ENCODE measurements at regions not wholly inside any gene's neighbourhood (a gene's known extent, or its start where the extent isn't known, plus 50 kb on each side); places are given as distances from the start of the nearest gene placed in this dataset.

DNA sequence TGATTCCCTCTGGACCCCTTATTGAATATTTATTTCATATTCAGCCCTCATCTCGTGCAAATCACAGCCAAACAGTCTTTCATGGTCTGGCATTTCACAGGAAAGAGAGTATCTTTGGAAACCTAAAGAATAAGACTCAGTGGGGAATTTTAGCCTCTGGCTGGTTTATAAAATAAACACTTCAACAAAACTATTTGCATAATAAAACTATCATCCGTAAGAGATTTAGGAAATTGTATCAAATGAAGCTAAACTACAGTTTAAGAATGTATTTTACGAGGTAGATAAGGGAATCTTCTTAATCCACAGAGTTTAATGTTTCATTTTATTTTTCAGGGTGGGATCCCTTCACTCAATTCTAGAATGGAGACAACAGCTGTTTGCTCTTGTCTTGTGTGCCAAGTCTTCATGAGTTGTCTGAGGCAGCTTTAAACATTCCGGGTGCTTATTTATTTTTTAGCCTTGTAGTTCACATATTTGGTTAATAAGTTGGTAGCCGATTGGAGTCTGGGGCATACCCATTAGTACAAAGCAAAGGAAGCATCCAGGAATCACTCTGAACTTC, 634.4 kb upstream of the KLF12 start:
- H3K27me3 ChIP-seq (ENCODE audit: insufficient read depth): no peaks in the 10 kb centered on the region
- H3K4me3 ChIP-seq: no peak overlapping the region
- Mint-ChIP-seq H3K9me3 (no peaks in the 10 kb centered on the region), H3K4me3 (no peak overlapping the region), H3K36me3 (ENCODE audit: low read depth) (no peaks in the 10 kb centered on the region), H3K27me3 (ENCODE audit: insufficient read depth, low read depth, poor library complexity) (peaks cover 2% of the 10 kb centered on the region), H3K4me1 (peaks cover 1% of the 10 kb centered on the region), H3K27ac (no peak overlapping the region)
- H3K4me2 ChIP-seq: no peak overlapping the region
- no peaks in the 10 kb centered on the region for H3K9me2 ChIP-seq (ENCODE audit: insufficient read depth)
- ATAC-seq: no peak
- H3K79me2 ChIP-seq (replicated peaks; ENCODE audit: insufficient read depth): no peaks in the 10 kb centered on the region
- no peak for TF ChIP-seq STAT1 (IDR thresholded peaks at IDR 0.05; ENCODE audit: unreplicated experiment)
- no peaks in the 10 kb centered on the region for H4K20me1 ChIP-seq (replicated peaks; ENCODE audit: insufficient read depth)
- no peak overlapping the region for H2AFZ ChIP-seq
- DNase-seq (ENCODE audit: low spot score): no peak
- H3K27ac ChIP-seq (ENCODE audit: low read depth): no peak overlapping the region
- peaks cover 1% of the 10 kb centered on the region; the same call in 1 of the 2 replicates for H3K4me1 ChIP-seq (ENCODE audit: insufficient read depth)
- no peaks in the 10 kb centered on the region for H3F3A ChIP-seq (replicated peaks; ENCODE audit: low read depth)
- H3K36me3 ChIP-seq (ENCODE audit: insufficient read depth): no peaks in the 10 kb centered on the region

DNA sequence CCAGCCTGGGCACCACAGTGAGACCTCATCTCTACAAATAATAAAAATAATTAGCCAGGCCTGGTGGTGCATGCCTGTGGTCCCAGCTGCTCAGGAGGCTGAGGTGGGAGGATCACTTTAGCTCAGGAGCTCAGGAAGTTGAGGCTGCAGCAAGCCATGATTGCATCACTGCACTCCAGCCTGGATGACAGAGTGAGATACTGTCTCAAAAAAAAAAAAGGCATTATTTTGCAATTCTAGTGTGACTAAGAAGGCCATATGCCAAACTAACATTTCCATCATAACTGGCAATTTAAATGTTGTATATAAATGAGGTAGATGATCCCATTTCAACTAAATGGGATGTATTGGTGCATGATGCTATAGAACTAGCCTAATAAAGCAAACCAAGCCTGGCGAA, 632.8 kb upstream of the KLF12 start:
- H2AFZ ChIP-seq: no peak overlapping the region
- DNase-seq (ENCODE audit: low spot score) (no peak), ATAC-seq (no peak)
- no peak overlapping the region for H3K27ac Mint-ChIP-seq
- no peaks in the 10 kb centered on the region for H3K79me2 ChIP-seq (replicated peaks; ENCODE audit: insufficient read depth)
- H3K27me3 Mint-ChIP-seq (ENCODE audit: insufficient read depth, low read depth, poor library complexity): no peaks in the 10 kb centered on the region
- peaks cover 2% of the 10 kb centered on the region; the same call in 1 of the 2 replicates for H3K4me1 ChIP-seq (ENCODE audit: insufficient read depth)
- H3K36me3 ChIP-seq (ENCODE audit: insufficient read depth): no peaks in the 10 kb centered on the region
- no peaks in the 10 kb centered on the region for H4K20me1 ChIP-seq (replicated peaks; ENCODE audit: insufficient read depth)
- no peaks in the 10 kb centered on the region for H3K36me3 Mint-ChIP-seq (ENCODE audit: low read depth)
- H3K4me2 ChIP-seq: no peak overlapping the region
- H3F3A ChIP-seq (replicated peaks; ENCODE audit: low read depth): no peaks in the 10 kb centered on the region
- H3K9me3 Mint-ChIP-seq: no peaks in the 10 kb centered on the region
- peaks cover 2% of the 10 kb centered on the region; the same call in 2 of the 3 replicates for H3K4me1 Mint-ChIP-seq
- H3K27me3 ChIP-seq (ENCODE audit: insufficient read depth): no peaks in the 10 kb centered on the region
- no peak overlapping the region for H3K4me3 Mint-ChIP-seq
- H3K27ac ChIP-seq (ENCODE audit: low read depth): no peak overlapping the region
- no peaks in the 10 kb centered on the region for H3K9me2 ChIP-seq (ENCODE audit: insufficient read depth)
- no peak overlapping the region for H3K4me3 ChIP-seq
- no peak for TF ChIP-seq EZH2phosphoT487 (IDR thresholded peaks at IDR 0.05; ENCODE audit: unreplicated experiment)
- TF ChIP-seq, protein P1, sequence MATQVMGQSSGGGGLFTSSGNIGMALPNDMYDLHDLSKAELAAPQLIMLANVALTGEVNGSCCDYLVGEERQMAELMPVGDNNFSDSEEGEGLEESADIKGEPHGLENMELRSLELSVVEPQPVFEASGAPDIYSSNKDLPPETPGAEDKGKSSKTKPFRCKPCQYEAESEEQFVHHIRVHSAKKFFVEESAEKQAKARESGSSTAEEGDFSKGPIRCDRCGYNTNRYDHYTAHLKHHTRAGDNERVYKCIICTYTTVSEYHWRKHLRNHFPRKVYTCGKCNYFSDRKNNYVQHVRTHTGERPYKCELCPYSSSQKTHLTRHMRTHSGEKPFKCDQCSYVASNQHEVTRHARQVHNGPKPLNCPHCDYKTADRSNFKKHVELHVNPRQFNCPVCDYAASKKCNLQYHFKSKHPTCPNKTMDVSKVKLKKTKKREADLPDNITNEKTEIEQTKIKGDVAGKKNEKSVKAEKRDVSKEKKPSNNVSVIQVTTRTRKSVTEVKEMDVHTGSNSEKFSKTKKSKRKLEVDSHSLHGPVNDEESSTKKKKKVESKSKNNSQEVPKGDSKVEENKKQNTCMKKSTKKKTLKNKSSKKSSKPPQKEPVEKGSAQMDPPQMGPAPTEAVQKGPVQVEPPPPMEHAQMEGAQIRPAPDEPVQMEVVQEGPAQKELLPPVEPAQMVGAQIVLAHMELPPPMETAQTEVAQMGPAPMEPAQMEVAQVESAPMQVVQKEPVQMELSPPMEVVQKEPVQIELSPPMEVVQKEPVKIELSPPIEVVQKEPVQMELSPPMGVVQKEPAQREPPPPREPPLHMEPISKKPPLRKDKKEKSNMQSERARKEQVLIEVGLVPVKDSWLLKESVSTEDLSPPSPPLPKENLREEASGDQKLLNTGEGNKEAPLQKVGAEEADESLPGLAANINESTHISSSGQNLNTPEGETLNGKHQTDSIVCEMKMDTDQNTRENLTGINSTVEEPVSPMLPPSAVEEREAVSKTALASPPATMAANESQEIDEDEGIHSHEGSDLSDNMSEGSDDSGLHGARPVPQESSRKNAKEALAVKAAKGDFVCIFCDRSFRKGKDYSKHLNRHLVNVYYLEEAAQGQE (IDR thresholded peaks at IDR 0.05; ENCODE audit: unreplicated experiment): no peak
- TF ChIP-seq, protein P2, sequence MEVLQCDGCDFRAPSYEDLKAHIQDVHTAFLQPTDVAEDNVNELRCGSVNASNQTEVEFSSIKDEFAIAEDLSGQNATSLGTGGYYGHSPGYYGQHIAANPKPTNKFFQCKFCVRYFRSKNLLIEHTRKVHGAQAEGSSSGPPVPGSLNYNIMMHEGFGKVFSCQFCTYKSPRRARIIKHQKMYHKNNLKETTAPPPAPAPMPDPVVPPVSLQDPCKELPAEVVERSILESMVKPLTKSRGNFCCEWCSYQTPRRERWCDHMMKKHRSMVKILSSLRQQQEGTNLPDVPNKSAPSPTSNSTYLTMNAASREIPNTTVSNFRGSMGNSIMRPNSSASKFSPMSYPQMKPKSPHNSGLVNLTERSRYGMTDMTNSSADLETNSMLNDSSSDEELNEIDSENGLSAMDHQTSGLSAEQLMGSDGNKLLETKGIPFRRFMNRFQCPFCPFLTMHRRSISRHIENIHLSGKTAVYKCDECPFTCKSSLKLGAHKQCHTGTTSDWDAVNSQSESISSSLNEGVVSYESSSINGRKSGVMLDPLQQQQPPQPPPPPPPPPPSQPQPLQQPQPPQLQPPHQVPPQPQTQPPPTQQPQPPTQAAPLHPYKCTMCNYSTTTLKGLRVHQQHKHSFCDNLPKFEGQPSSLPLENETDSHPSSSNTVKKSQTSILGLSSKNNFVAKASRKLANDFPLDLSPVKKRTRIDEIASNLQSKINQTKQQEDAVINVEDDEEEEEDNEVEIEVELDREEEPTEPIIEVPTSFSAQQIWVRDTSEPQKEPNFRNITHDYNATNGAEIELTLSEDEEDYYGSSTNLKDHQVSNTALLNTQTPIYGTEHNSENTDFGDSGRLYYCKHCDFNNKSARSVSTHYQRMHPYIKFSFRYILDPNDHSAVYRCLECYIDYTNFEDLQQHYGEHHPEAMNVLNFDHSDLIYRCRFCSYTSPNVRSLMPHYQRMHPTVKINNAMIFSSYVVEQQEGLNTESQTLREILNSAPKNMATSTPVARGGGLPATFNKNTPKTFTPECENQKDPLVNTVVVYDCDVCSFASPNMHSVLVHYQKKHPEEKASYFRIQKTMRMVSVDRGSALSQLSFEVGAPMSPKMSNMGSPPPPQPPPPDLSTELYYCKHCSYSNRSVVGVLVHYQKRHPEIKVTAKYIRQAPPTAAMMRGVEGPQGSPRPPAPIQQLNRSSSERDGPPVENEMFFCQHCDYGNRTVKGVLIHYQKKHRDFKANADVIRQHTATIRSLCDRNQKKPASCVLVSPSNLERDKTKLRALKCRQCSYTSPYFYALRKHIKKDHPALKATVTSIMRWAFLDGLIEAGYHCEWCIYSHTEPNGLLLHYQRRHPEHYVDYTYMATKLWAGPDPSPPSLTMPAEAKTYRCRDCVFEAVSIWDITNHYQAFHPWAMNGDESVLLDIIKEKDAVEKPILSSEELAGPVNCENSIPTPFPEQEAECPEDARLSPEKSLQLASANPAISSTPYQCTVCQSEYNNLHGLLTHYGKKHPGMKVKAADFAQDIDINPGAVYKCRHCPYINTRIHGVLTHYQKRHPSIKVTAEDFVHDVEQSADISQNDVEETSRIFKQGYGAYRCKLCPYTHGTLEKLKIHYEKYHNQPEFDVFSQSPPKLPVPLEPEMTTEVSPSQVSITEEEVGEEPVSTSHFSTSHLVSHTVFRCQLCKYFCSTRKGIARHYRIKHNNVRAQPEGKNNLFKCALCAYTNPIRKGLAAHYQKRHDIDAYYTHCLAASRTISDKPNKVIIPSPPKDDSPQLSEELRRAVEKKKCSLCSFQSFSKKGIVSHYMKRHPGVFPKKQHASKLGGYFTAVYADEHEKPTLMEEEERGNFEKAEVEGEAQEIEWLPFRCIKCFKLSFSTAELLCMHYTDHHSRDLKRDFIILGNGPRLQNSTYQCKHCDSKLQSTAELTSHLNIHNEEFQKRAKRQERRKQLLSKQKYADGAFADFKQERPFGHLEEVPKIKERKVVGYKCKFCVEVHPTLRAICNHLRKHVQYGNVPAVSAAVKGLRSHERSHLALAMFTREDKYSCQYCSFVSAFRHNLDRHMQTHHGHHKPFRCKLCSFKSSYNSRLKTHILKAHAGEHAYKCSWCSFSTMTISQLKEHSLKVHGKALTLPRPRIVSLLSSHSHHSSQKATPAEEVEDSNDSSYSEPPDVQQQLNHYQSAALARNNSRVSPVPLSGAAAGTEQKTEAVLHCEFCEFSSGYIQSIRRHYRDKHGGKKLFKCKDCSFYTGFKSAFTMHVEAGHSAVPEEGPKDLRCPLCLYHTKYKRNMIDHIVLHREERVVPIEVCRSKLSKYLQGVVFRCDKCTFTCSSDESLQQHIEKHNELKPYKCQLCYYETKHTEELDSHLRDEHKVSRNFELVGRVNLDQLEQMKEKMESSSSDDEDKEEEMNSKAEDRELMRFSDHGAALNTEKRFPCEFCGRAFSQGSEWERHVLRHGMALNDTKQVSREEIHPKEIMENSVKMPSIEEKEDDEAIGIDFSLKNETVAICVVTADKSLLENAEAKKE (CRISPR knock-in tag; IDR thresholded peaks at IDR 0.05): no peak
- no peak for TF ChIP-seq ZNF114 (CRISPR knock-in tag; IDR thresholded peaks at IDR 0.05)
- TF ChIP-seq STAT1 (IDR thresholded peaks at IDR 0.05; ENCODE audit: unreplicated experiment): no peak
- no peak for TF ChIP-seq EZH2 (IDR thresholded peaks at IDR 0.05; ENCODE audit: low read depth, unreplicated experiment)
- no peak for TF ChIP-seq CREB1 (CRISPR knock-in tag; IDR thresholded peaks at IDR 0.05; ENCODE audit: low read depth)
- TF ChIP-seq NANOG (IDR thresholded peaks at IDR 0.05; ENCODE audit: borderline replicate concordance): no peak
- TF ChIP-seq JUNB (IDR thresholded peaks at IDR 0.05; ENCODE audit: unreplicated experiment): no peak
- TF ChIP-seq, protein P3, sequence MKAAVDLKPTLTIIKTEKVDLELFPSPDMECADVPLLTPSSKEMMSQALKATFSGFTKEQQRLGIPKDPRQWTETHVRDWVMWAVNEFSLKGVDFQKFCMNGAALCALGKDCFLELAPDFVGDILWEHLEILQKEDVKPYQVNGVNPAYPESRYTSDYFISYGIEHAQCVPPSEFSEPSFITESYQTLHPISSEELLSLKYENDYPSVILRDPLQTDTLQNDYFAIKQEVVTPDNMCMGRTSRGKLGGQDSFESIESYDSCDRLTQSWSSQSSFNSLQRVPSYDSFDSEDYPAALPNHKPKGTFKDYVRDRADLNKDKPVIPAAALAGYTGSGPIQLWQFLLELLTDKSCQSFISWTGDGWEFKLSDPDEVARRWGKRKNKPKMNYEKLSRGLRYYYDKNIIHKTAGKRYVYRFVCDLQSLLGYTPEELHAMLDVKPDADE (IDR thresholded peaks at IDR 0.05): no peak
